Activated naive CD4-positive, alpha-beta T cell treated with anti-CD3 and anti-CD28 coated beads, Interleukin-2, amount 10 ng/mL, durations not matched to agents 7 days and 5 days (primary cell): ENCODE measurements at regions not wholly inside any gene's neighbourhood (a gene's known extent, or its start where the extent isn't known, plus 50 kb on each side); places are given as distances from the start of the nearest gene placed in this dataset.

Experiments used
- CTCF ChIA-PET: fragments of 350-600 bp; sonication (Branson Sonifier 250); formaldehyde crosslinking; loops from one replicate; lab custom pipeline; 2021; ENCODE audit warnings: antibody characterized with exemption; lab: Charles Lee
- DNase-seq: peaks from one replicate; pipeline ENCODE4 v3.0.0-alpha.2; 2020
- H3K27ac Mint-ChIP-seq: one replicate; pipeline ENCODE4 v1.8.0; 2021; ENCODE audit warnings: mild to moderate bottlenecking, moderate library complexity, mixed read lengths
- H3K27me3 Mint-ChIP-seq: one replicate; pipeline ENCODE4 v1.8.0; 2021; ENCODE audit warnings: mild to moderate bottlenecking, mixed read lengths
- H3K36me3 Mint-ChIP-seq: one replicate; pipeline ENCODE4 v1.8.0; 2021; ENCODE audit warnings: mixed read lengths
- H3K4me1 Mint-ChIP-seq: one replicate; pipeline ENCODE4 v1.8.0; 2021; ENCODE audit warnings: mixed read lengths
- H3K4me3 Mint-ChIP-seq: one replicate; pipeline ENCODE4 v1.8.0; 2021; ENCODE audit warnings: mild to moderate bottlenecking, moderate library complexity, mixed read lengths
- H3K9me3 Mint-ChIP-seq: one replicate; pipeline ENCODE4 v1.8.0; 2021; ENCODE audit warnings: mixed read lengths

GRCh38 chr1:208534979-208535378, 290.8 kb upstream of the PLXNA2 start:
- H3K36me3 Mint-ChIP-seq = no peaks in the 10 kb centered on the region
- H3K4me3 Mint-ChIP-seq = no peak overlapping the region
- no peak overlapping the region for H3K27ac Mint-ChIP-seq
- CTCF ChIA-PET = no interaction called here
- no peaks in the 10 kb centered on the region for H3K27me3 Mint-ChIP-seq
- H3K4me1 Mint-ChIP-seq = no peaks in the 10 kb centered on the region
- no peaks in the 10 kb centered on the region for H3K9me3 Mint-ChIP-seq
- no peak for DNase-seq

DNA sequence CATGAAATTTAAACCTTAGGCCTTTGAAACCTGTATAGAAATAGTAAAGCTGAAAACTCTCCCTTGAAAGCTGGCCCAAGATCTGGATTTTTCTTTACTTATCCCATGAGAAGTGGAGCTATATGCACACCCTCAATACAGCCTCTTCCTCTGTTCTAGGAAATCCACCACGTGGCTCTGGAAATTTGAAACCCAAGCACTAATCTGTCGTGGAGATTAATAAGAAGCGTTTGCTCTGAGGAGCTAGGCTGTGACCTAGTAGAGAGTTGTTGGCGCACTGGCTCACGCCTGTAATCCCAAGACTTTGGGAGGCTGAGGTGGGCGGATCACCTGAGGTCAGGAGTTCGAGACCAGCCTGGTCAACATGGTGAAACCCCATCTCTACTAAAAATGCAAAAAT, 291.3 kb upstream of the PLXNA2 start:
- Mint-ChIP-seq H3K36me3 (no peaks in the 10 kb centered on the region), H3K9me3 (no peaks in the 10 kb centered on the region), H3K27me3 (no peaks in the 10 kb centered on the region), H3K4me3 (no peak overlapping the region), H3K4me1 (no peaks in the 10 kb centered on the region), H3K27ac (no peak overlapping the region)
- CTCF ChIA-PET = no interaction called here
- DNase-seq = no peak

GRCh38 chr1:208536212-208536611, 292.0 kb upstream of the PLXNA2 start:
- DNase-seq = no peak
- no peaks in the 10 kb centered on the region for H3K27me3 Mint-ChIP-seq
- H3K36me3 Mint-ChIP-seq = no peaks in the 10 kb centered on the region
- no peaks in the 10 kb centered on the region for H3K4me1 Mint-ChIP-seq
- CTCF ChIA-PET = no interaction called here
- no peak overlapping the region for H3K4me3 Mint-ChIP-seq
- H3K27ac Mint-ChIP-seq = no peak overlapping the region
- no peaks in the 10 kb centered on the region for H3K9me3 Mint-ChIP-seq

DNA sequence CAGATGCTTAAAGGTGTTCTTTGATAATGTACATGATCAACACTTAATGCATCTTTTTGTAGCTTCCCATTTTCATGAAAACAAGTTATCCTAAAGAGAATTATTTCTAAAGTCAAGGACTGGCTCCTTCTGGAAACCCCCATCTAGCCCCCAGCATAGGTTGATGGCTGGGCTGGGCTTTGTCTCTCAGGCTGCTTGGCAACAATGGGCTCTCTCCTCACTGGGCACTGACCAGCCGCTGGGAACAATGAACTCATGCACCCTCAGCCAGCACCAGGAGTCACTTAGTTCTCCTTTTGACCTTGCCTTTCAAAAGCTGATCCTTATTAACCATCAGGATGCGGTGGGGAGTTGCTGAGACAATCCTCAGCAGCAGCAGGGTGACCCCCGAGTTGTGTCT, 293.0 kb upstream of the PLXNA2 start:
- Mint-ChIP-seq H3K4me1 (no peaks in the 10 kb centered on the region), H3K9me3 (no peaks in the 10 kb centered on the region), H3K27me3 (no peaks in the 10 kb centered on the region), H3K4me3 (no peak overlapping the region), H3K27ac (no peak overlapping the region), H3K36me3 (no peaks in the 10 kb centered on the region)
- CTCF ChIA-PET = no interaction called here
- DNase-seq = no peak

GRCh38 chr1:208538078-208538477, 293.9 kb upstream of the PLXNA2 start:
- Mint-ChIP-seq H3K36me3 (no peaks in the 10 kb centered on the region), H3K4me3 (no peak overlapping the region), H3K4me1 (no peaks in the 10 kb centered on the region), H3K9me3 (no peaks in the 10 kb centered on the region), H3K27ac (no peak overlapping the region), H3K27me3 (no peaks in the 10 kb centered on the region)
- DNase-seq = no peak
- CTCF ChIA-PET = no interaction called here

- CTCF ChIA-PET = no interaction called here
- no peak overlapping the region for H3K27ac Mint-ChIP-seq
- H3K9me3 Mint-ChIP-seq = no peaks in the 10 kb centered on the region
These were observed 294.4 kb upstream of the PLXNA2 start for GRCh38 chr1:208538587-208538986.

GRCh38 chr1:208540724-208541123, 296.5 kb upstream of the PLXNA2 start:
- CTCF ChIA-PET = no interaction called here
- Mint-ChIP-seq H3K36me3 (no peaks in the 10 kb centered on the region), H3K4me1 (no peaks in the 10 kb centered on the region), H3K4me3 (no peak overlapping the region), H3K27me3 (no peaks in the 10 kb centered on the region), H3K27ac (no peak overlapping the region), H3K9me3 (no peaks in the 10 kb centered on the region)
- DNase-seq = no peak

More at GRCh38 chr1:208538587-208538986, 294.4 kb upstream of the PLXNA2 start:
- no peaks in the 10 kb centered on the region for H3K36me3 Mint-ChIP-seq
- H3K27me3 Mint-ChIP-seq = no peaks in the 10 kb centered on the region
- H3K4me3 Mint-ChIP-seq = no peak overlapping the region
- no peaks in the 10 kb centered on the region for H3K4me1 Mint-ChIP-seq
- no peak for DNase-seq

DNA sequence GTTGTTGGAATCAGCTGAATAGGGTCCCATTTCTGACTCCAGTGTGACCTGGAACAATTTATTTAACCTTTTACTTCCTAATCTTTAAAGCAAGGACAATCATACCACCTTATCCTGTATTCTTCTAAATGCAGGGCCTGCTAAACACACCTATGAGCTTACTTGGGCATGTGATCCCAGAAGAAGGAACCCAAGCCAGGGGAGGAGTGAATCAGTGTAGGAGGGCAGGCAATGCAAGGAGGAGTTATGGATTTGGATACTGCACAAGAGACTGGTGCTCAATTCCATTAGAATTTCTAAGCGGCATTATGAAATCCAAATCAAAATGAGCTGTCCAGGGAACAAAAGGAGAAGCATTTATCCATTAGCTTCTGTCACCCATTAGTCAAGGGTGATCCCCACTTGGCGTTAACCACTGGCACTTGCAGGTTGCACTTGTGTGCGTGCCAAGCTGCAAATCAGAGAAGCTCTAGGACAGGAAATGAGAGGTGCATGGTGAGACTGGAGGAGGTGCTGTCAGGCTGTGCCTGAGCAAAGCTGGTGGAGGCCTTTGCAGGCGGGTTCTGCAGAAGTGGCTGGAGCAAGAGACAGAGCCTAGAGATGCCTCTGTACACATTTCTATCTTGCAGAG, 297.2 kb upstream of the PLXNA2 start:
- no peak for DNase-seq
- no peak overlapping the region for H3K27ac Mint-ChIP-seq

GRCh38 chr1:208542309-208542708, 298.1 kb upstream of the PLXNA2 start:
- Mint-ChIP-seq H3K36me3 (no peaks in the 10 kb centered on the region), H3K9me3 (no peaks in the 10 kb centered on the region), H3K27me3 (no peaks in the 10 kb centered on the region), H3K27ac (no peak overlapping the region), H3K4me1 (no peaks in the 10 kb centered on the region), H3K4me3 (no peak overlapping the region)
- CTCF ChIA-PET = no interaction called here
- no peak for DNase-seq

More for the DNA sequence above, 297.2 kb upstream of the PLXNA2 start:
- CTCF ChIA-PET = no interaction called here
- Mint-ChIP-seq H3K9me3 (no peaks in the 10 kb centered on the region), H3K27me3 (no peaks in the 10 kb centered on the region), H3K36me3 (no peaks in the 10 kb centered on the region), H3K4me3 (no peak overlapping the region), H3K4me1 (no peaks in the 10 kb centered on the region)

GRCh38 chr1:208544053-208544452, 299.9 kb upstream of the PLXNA2 start:
- no peaks in the 10 kb centered on the region for H3K9me3 Mint-ChIP-seq
- no peak for DNase-seq
- no peak overlapping the region for H3K4me3 Mint-ChIP-seq
- no peak overlapping the region for H3K27ac Mint-ChIP-seq
- H3K36me3 Mint-ChIP-seq = no peaks in the 10 kb centered on the region
- no peaks in the 10 kb centered on the region for H3K27me3 Mint-ChIP-seq
- CTCF ChIA-PET = no interaction called here
- no peaks in the 10 kb centered on the region for H3K4me1 Mint-ChIP-seq

DNA sequence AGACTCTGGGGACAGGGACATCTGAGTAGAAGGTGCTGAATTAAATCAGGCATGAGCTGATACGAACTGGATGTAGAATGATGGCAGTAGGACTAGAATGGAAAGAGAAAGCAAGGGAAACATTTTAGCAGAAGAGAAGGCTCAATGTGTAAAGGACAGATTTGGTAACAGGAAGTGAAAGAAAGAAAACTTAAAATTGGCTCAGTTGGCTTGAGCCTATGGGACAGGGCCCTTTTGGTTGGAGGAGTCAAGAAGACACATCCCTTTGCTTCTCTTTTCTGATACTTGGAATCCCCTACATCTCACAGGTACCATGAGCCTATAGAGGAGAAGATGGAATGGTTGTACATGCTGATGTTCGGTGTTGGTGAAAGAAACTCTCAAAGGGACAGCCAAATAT, 300.6 kb upstream of the PLXNA2 start:
- no peaks in the 10 kb centered on the region for H3K36me3 Mint-ChIP-seq
- DNase-seq = no peak
- H3K4me3 Mint-ChIP-seq = no peak overlapping the region
- CTCF ChIA-PET = no interaction called here
- H3K27ac Mint-ChIP-seq = no peak overlapping the region
- no peaks in the 10 kb centered on the region for H3K27me3 Mint-ChIP-seq
- no peaks in the 10 kb centered on the region for H3K9me3 Mint-ChIP-seq
- H3K4me1 Mint-ChIP-seq = no peaks in the 10 kb centered on the region

DNA sequence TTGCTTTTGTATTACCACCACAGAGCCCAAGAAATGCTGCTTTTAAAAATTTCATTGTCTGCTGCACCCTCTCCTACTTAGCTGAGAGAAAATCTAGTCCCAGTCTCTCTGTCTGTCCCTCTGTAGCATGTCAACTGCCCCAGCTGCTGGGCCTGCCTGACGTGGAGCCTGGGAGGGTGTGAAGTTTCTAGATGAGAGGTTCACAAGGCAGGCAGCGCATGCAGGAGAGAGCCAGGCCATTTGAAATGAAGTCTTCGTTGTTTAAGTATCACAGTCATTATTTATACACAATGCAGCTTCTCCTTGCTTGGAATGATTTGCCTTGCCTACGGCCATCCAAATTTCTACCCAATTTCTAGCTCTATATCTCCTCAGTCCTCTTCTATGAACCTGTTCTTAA, 306.8 kb upstream of the PLXNA2 start:
- H3K27me3 Mint-ChIP-seq = no peaks in the 10 kb centered on the region
- DNase-seq = no peak
- H3K4me3 Mint-ChIP-seq = no peak overlapping the region
- no peaks in the 10 kb centered on the region for H3K4me1 Mint-ChIP-seq
- H3K9me3 Mint-ChIP-seq = no peaks in the 10 kb centered on the region
- H3K27ac Mint-ChIP-seq = no peak overlapping the region
- CTCF ChIA-PET = no interaction called here
- H3K36me3 Mint-ChIP-seq = no peaks in the 10 kb centered on the region

DNA sequence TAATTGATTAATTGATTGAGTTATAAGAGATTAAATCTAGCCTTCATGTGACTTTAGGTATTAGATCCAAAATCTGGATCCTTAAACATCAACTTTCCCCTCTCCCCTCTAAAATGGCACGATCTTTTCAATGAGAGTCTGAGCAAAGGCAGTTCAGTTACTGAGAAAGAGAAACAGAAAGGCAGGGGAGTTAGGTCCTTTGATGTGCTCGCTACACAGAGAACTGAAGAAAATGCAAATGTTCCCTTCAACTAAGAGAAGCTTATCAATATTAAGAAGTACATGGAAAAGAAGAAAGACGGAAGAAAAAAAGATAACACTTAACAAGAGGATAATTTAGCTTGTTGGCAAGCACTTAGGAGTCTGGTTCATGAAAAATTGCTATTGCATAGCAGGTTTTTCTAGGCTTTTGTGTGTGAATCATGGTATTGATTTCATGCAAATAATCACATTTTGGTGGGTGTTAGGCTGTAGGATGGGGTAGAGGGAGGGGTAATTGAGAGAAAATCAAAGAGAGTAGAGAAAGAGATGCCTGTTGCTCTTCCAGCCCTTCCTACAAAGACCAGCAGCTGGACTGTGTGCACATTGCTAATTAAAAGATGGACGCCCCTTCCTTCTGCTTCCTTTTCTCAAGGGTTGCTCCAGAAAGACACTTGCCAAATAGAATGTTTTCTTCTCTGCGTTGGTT, 307.6 kb upstream of the PLXNA2 start:
- Mint-ChIP-seq H3K27me3 (no peaks in the 10 kb centered on the region), H3K4me1 (no peaks in the 10 kb centered on the region), H3K27ac (no peak overlapping the region), H3K9me3 (no peaks in the 10 kb centered on the region), H3K4me3 (no peak overlapping the region), H3K36me3 (no peaks in the 10 kb centered on the region)
- no peak for DNase-seq
- CTCF ChIA-PET = no interaction called here

DNA sequence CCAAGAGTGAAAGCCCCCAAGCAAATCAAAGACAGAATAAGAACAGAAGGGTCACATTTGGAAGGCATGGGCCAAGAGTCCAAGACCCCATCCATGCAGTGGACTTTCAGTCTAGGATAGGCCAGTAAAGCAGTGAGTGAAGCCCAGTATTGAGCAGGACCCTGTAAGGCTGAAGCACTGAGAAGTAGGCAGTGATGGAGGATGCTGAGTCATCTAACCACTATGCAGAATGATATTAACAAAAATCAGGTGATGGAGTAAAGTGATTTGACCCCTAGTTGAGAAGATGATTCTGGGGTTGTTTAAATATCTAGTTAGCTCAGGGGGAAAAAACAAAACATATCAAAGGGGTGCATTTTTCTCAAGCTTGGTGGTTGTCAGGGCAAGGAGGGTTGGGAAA, 308.7 kb upstream of the PLXNA2 start:
- no peak for DNase-seq
- CTCF ChIA-PET = no interaction called here
- no peaks in the 10 kb centered on the region for H3K9me3 Mint-ChIP-seq
- no peaks in the 10 kb centered on the region for H3K27me3 Mint-ChIP-seq
- no peak overlapping the region for H3K27ac Mint-ChIP-seq
- H3K4me1 Mint-ChIP-seq = no peaks in the 10 kb centered on the region
- H3K4me3 Mint-ChIP-seq = no peak overlapping the region
- H3K36me3 Mint-ChIP-seq = no peaks in the 10 kb centered on the region

GRCh38 chr1:208556461-208556860, 312.3 kb upstream of the PLXNA2 start:
- CTCF ChIA-PET = no interaction called here
- H3K4me1 Mint-ChIP-seq = no peaks in the 10 kb centered on the region
- no peak for DNase-seq
- H3K27ac Mint-ChIP-seq = no peak overlapping the region
- H3K27me3 Mint-ChIP-seq = no peaks in the 10 kb centered on the region
- no peaks in the 10 kb centered on the region for H3K36me3 Mint-ChIP-seq
- no peak overlapping the region for H3K4me3 Mint-ChIP-seq
- no peaks in the 10 kb centered on the region for H3K9me3 Mint-ChIP-seq
